HEK293 (cell line): ENCODE measurements at regions not wholly inside any gene's neighbourhood (a gene's known extent, or its start where the extent isn't known, plus 50 kb on each side); places are given as distances from the start of the nearest gene placed in this dataset.

Experiments
- CTCF ChIA-PET: fragments of 350-600 bp; formaldehyde crosslinking; extraction: SDS; loops from one replicate; lab custom pipeline; 2021; ENCODE audit warnings: antibody characterized with exemption; lab: Yijun Ruan, JAX
- POLR2A ChIA-PET: fragments of 300-600 bp; formaldehyde crosslinking; extraction: SDS; loops from one replicate; lab custom pipeline; 2020; ENCODE audit warnings: antibody characterized with exemption, inconsistent platforms; lab: Yijun Ruan, JAX
- H3K27ac ChIP-seq: fragments of 200-500 bp; sonication (Bioruptor generic); 2 replicates; pipeline ENCODE4 v1.5.1; 2014; ENCODE audit warnings: low read depth, low read length, control low read depth, inconsistent platforms; ENCODE audit errors: extremely low read depth
- H3K36me3 ChIP-seq, 2 experiments: fragments of 200-500 bp in 1 of 2; sonication (Bioruptor generic) in 1 of 2; 1 replicate in 1 of 2; 2 replicates in 1 of 2; pipeline ENCODE4 v1.5.1; 2014 to 2017; ENCODE audit warnings: inconsistent platforms in 2 of 2, low read length in 2 of 2; ENCODE audit not compliant: control insufficient read depth in 2 of 2, insufficient read depth in 1 of 2
- H3K4me1 ChIP-seq: fragments of 200-500 bp; sonication (Bioruptor generic); 2 replicates; pipeline ENCODE4 v1.5.1; 2014; ENCODE audit warnings: mild to moderate bottlenecking, low read length, inconsistent platforms; ENCODE audit not compliant: control insufficient read depth, insufficient read depth
- H3K4me3 ChIP-seq: 2 replicates; pipeline ENCODE4 v1.5.1; 2011; ENCODE audit warnings: low read depth, mild to moderate bottlenecking, control low read depth, low read length, moderate library complexity
- H3K9me3 ChIP-seq: fragments of 200-500 bp; sonication (Bioruptor generic); 2 replicates; pipeline ENCODE4 v1.5.1; 2014; ENCODE audit warnings: low read depth, low read length, inconsistent platforms; ENCODE audit not compliant: control insufficient read depth, insufficient read depth
- KLF8 ChIP-seq: fragments of 450-650 bp; formaldehyde crosslinking; IDR thresholded peaks from 2 replicates; pipeline ENCODE4 v1.5.1; 2016; ENCODE audit warnings: missing biosample characterization, missing genetic modification characterization
- PRDM2 ChIP-seq: fragments of 450-650 bp; formaldehyde crosslinking; IDR thresholded peaks from 2 replicates; pipeline ENCODE4 v1.5.1; 2016; ENCODE audit warnings: missing biosample characterization, missing genetic modification characterization, borderline replicate concordance
- RBAK ChIP-seq: fragments of 450-650 bp; formaldehyde crosslinking; IDR thresholded peaks from 2 replicates; pipeline ENCODE4 v1.5.1; 2016; ENCODE audit warnings: missing biosample characterization, missing genetic modification characterization
- SCRT2 ChIP-seq: fragments of 450-650 bp; formaldehyde crosslinking; IDR thresholded peaks from 2 replicates; pipeline ENCODE4 v1.5.1; 2016; ENCODE audit warnings: missing biosample characterization, missing genetic modification characterization
- SP3 ChIP-seq: fragments of 450-650 bp; formaldehyde crosslinking; IDR thresholded peaks from 2 replicates; pipeline ENCODE4 v1.5.1; 2016; ENCODE audit warnings: missing biosample characterization, missing genetic modification characterization
- ZNF112 ChIP-seq: fragments of 450-650 bp; formaldehyde crosslinking; IDR thresholded peaks from 2 replicates; pipeline ENCODE4 v1.5.0; 2017; ENCODE audit warnings: missing biosample characterization, missing genetic modification characterization
- ZNF133 ChIP-seq: fragments of 450-650 bp; formaldehyde crosslinking; IDR thresholded peaks from 2 replicates; pipeline ENCODE4 v1.5.1; 2016; ENCODE audit warnings: missing biosample characterization, missing genetic modification characterization
- ZNF140 ChIP-seq: fragments of 450-650 bp; formaldehyde crosslinking; IDR thresholded peaks from 2 replicates; pipeline ENCODE4 v1.5.1; 2016; ENCODE audit warnings: missing biosample characterization, missing genetic modification characterization
- ZNF169 ChIP-seq: fragments of 450-650 bp; formaldehyde crosslinking; IDR thresholded peaks from 2 replicates; pipeline ENCODE4 v1.5.1; 2016; ENCODE audit warnings: missing biosample characterization, missing genetic modification characterization
- ZNF248 ChIP-seq: fragments of 450-650 bp; formaldehyde crosslinking; IDR thresholded peaks from 2 replicates; pipeline ENCODE4 v1.5.1; 2017; ENCODE audit warnings: missing biosample characterization, missing genetic modification characterization
- ZNF398 ChIP-seq: fragments of 450-650 bp; formaldehyde crosslinking; IDR thresholded peaks from 2 replicates; pipeline ENCODE4 v1.5.1; 2017; ENCODE audit warnings: missing biosample characterization, missing genetic modification characterization
- ZNF514 ChIP-seq: fragments of 450-650 bp; formaldehyde crosslinking; IDR thresholded peaks from 2 replicates; pipeline ENCODE4 v1.5.1; 2016; ENCODE audit warnings: missing biosample characterization, missing genetic modification characterization
- ZNF610 ChIP-seq: fragments of 450-650 bp; formaldehyde crosslinking; IDR thresholded peaks from 2 replicates; pipeline ENCODE4 v1.5.1; 2016; ENCODE audit warnings: missing biosample characterization, missing genetic modification characterization, borderline replicate concordance
- ZNF654 ChIP-seq: fragments of 450-650 bp; formaldehyde crosslinking; IDR thresholded peaks from 2 replicates; pipeline ENCODE4 v1.5.1; 2016; ENCODE audit warnings: low read depth, missing biosample characterization, missing genetic modification characterization
- ZNF701 ChIP-seq: fragments of 450-650 bp; formaldehyde crosslinking; IDR thresholded peaks from 2 replicates; pipeline ENCODE4 v1.5.1; 2016; ENCODE audit warnings: missing biosample characterization, missing genetic modification characterization
- TF ChIP-seq, protein P1 (sequence below): fragments of 450-650 bp; formaldehyde crosslinking; optimal IDR thresholded peaks from 2 replicates; pipeline ENCODE3; 2016; ENCODE audit warnings: missing biosample characterization, mild to moderate bottlenecking, missing genetic modification characterization
- TF ChIP-seq, protein P2 (sequence below): fragments of 450-650 bp; formaldehyde crosslinking; IDR thresholded peaks from 2 replicates; pipeline ENCODE4 v1.5.1; 2017; ENCODE audit warnings: missing biosample characterization, missing genetic modification characterization

DNA sequence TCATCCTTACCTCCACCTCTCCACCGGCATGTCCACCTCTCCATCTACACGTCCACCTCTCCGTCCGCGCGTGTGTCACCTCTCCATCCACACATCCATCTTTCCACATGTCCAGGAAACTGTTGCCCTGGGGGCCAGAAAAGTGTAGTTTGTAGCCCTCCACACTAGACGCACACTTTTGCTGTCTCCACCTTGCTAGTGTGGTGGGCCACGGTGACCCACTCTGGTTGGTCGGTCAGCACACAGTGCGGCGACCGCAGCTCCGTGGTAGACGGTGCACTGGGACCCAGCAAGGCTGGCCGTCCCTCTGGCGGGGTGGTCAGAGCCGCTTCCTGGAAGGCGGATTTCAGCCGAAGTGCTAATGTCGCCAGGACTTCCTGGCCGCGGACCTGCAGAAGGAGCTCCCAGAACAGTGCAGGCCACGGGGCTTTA is 268.6 kb downstream of the DLL1 start:
- Histone ChIP-seq H3K4me3 (no peak overlapping the region), H3K4me1 (no peaks in the 10 kb centered on the region), H3K27ac (no peak overlapping the region), H3K9me3 (no peaks in the 10 kb centered on the region), H3K36me3 (no peaks in the 10 kb centered on the region)
- ChIA-PET POLR2A (no interaction called here), CTCF (no interaction called here)
- no peak for TF ChIP-seq ZNF140
- no peak for TF ChIP-seq SCRT2 (tag by site-specific recombination)
- no peak for TF ChIP-seq ZNF514 (tag by site-specific recombination)
- TF ChIP-seq ZNF112 (tag by site-specific recombination) = no peak
- TF ChIP-seq ZNF398 (tag by site-specific recombination) = no peak
- no peak for TF ChIP-seq ZNF133 (tag by site-specific recombination)
- TF ChIP-seq RBAK (tag by site-specific recombination) = no peak
- no peak for TF ChIP-seq KLF8 (tag by site-specific recombination)
- TF ChIP-seq ZNF701 = no peak
- no peak for TF ChIP-seq ZNF610 (tag by site-specific recombination)
- TF ChIP-seq, protein P1, sequence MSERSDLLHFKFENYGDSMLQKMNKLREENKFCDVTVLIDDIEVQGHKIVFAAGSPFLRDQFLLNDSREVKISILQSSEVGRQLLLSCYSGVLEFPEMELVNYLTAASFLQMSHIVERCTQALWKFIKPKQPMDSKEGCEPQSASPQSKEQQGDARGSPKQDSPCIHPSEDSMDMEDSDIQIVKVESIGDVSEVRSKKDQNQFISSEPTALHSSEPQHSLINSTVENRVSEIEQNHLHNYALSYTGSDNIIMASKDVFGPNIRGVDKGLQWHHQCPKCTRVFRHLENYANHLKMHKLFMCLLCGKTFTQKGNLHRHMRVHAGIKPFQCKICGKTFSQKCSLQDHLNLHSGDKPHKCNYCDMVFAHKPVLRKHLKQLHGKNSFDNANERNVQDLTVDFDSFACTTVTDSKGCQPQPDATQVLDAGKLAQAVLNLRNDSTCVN (tag by site-specific recombination) = no peak
- TF ChIP-seq ZNF169 (tag by site-specific recombination) = no peak
- TF ChIP-seq, protein P2, sequence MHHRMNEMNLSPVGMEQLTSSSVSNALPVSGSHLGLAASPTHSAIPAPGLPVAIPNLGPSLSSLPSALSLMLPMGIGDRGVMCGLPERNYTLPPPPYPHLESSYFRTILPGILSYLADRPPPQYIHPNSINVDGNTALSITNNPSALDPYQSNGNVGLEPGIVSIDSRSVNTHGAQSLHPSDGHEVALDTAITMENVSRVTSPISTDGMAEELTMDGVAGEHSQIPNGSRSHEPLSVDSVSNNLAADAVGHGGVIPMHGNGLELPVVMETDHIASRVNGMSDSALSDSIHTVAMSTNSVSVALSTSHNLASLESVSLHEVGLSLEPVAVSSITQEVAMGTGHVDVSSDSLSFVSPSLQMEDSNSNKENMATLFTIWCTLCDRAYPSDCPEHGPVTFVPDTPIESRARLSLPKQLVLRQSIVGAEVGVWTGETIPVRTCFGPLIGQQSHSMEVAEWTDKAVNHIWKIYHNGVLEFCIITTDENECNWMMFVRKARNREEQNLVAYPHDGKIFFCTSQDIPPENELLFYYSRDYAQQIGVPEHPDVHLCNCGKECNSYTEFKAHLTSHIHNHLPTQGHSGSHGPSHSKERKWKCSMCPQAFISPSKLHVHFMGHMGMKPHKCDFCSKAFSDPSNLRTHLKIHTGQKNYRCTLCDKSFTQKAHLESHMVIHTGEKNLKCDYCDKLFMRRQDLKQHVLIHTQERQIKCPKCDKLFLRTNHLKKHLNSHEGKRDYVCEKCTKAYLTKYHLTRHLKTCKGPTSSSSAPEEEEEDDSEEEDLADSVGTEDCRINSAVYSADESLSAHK = no peak
- TF ChIP-seq ZNF248 (tag by site-specific recombination) = no peak
- TF ChIP-seq SP3 (tag by site-specific recombination) = no peak
- TF ChIP-seq ZNF654 = no peak
- no peak for TF ChIP-seq PRDM2 (tag by site-specific recombination)
